HG02840 (cell line): ENCODE measurements at regions not wholly inside any gene's neighbourhood (a gene's known extent, or its start where the extent isn't known, plus 50 kb on each side); places are given as distances from the start of the nearest gene placed in this dataset.

Experiments used
- ATAC-seq: cut with Tn5 transposase; IDR thresholded peaks from one replicate; pipeline ENCODE4 v1.9.1; 2021; ENCODE audit warnings: mild to moderate bottlenecking, moderate library complexity, moderate number of reproducible peaks; ENCODE audit not compliant: unreplicated experiment, low FRiP score

- no peak for ATAC-seq
Measured at GRCh38 chr4:159443975-159444374, 341.1 kb downstream of the RAPGEF2 start.

- ATAC-seq: no peak
Measured at GRCh38 chr4:159444678-159445077, 341.8 kb downstream of the RAPGEF2 start.

GRCh38 chr4:159445692-159446091, 342.8 kb downstream of the RAPGEF2 start:
- no peak for ATAC-seq

GRCh38 chr4:159446266-159446976, 343.5 kb downstream of the RAPGEF2 start:
- peak; percentile 93 for ATAC-seq

GRCh38 chr4:159447296-159447695, 344.4 kb downstream of the RAPGEF2 start:
- no peak for ATAC-seq

GRCh38 chr4:159451006-159451405, 348.1 kb downstream of the RAPGEF2 start:
- ATAC-seq: no peak

GRCh38 chr4:159455675-159456237, 352.9 kb downstream of the RAPGEF2 start:
- no peak for ATAC-seq

- ATAC-seq: no peak
Measured at GRCh38 chr4:159460371-159460770, 357.5 kb downstream of the RAPGEF2 start.

- no peak for ATAC-seq
Measured at GRCh38 chr4:159463235-159463634, 360.4 kb downstream of the RAPGEF2 start.

GRCh38 chr4:159464302-159464701, 361.4 kb downstream of the RAPGEF2 start:
- no peak for ATAC-seq

- no peak for ATAC-seq
Measured at GRCh38 chr4:159476886-159477285, 374.0 kb downstream of the RAPGEF2 start.

GRCh38 chr4:159480826-159481225, 377.9 kb downstream of the RAPGEF2 start:
- ATAC-seq: no peak

- ATAC-seq: no peak
Measured at GRCh38 chr4:159481936-159482335, 379.1 kb downstream of the RAPGEF2 start.

- ATAC-seq: no peak
Measured at GRCh38 chr4:159483110-159483781, 380.4 kb downstream of the RAPGEF2 start.

GRCh38 chr4:159483782-159484741, 381.2 kb downstream of the RAPGEF2 start:
- no peak for ATAC-seq

GRCh38 chr4:159484864-159485263, 382.0 kb downstream of the RAPGEF2 start:
- ATAC-seq: no peak

GRCh38 chr4:159487284-159487747, 384.4 kb downstream of the RAPGEF2 start:
- ATAC-seq: peak; percentile 89

GRCh38 chr4:159489646-159490045, 386.8 kb downstream of the RAPGEF2 start:
- ATAC-seq: no peak

- ATAC-seq: no peak
Measured at GRCh38 chr4:159495515-159496236, 392.8 kb downstream of the RAPGEF2 start.

- ATAC-seq: no peak
Measured at GRCh38 chr4:159496248-159496647, 393.4 kb downstream of the RAPGEF2 start.
